Transverse colon (tissue), 4 donors: ENCODE measurements at regions not wholly inside any gene's neighbourhood (a gene's known extent, or its start where the extent isn't known, plus 50 kb on each side); places are given as distances from the start of the nearest gene placed in this dataset.

Experiments used
- CTCF ChIP-seq, 5 experiments: fragments of 200-600 bp in 3 of 5; fragments of 450-650 bp in 2 of 5; sonication (generic) in 3 of 5; IDR thresholded peaks; 1 replicate in 2 of 5; 2 replicates in 3 of 5; pipeline ENCODE4 v1.5.1; 2016 to 2017; ENCODE audit warnings: antibody characterized with exemption in 5 of 5, inconsistent platforms in 3 of 5, mild to moderate bottlenecking in 2 of 5, moderate library complexity in 1 of 5
- EP300 ChIP-seq: sonication (generic); formaldehyde crosslinking; IDR thresholded peaks from one replicate; pipeline ENCODE4 v1.6.1; 2017; ENCODE audit warnings: antibody characterized with exemption, low read depth
- POLR2A ChIP-seq: fragments of 450-650 bp; IDR thresholded peaks from one replicate; pipeline ENCODE4 v1.6.1; 2016; ENCODE audit warnings: antibody characterized with exemption, mild to moderate bottlenecking, moderate library complexity
- POLR2AphosphoS5 ChIP-seq, 3 donors: sonication (generic); formaldehyde crosslinking; IDR thresholded peaks; one replicate each; pipeline ENCODE4 v1.6.1; 2016; ENCODE audit warnings: antibody characterized with exemption in 3 of 3

GRCh38 chr5:103674251-103674650 is 111.7 kb upstream of the NUDT12 start:
- no peak for TF ChIP-seq POLR2AphosphoS5 (IDR thresholded peaks at IDR 0.05)
- TF ChIP-seq CTCF (IDR thresholded peaks at IDR 0.05): no peak
- no peak for TF ChIP-seq POLR2A
- TF ChIP-seq EP300: no peak
